HG02571 (cell line): ENCODE measurements at regions not wholly inside any gene's neighbourhood (a gene's known extent, or its start where the extent isn't known, plus 50 kb on each side); places are given as distances from the start of the nearest gene placed in this dataset.

Experiments
- ATAC-seq: cut with Tn5 transposase; IDR thresholded peaks from one replicate; pipeline ENCODE4 v1.9.1; 2021; ENCODE audit warnings: mild to moderate bottlenecking, moderate library complexity; ENCODE audit not compliant: unreplicated experiment

DNA sequence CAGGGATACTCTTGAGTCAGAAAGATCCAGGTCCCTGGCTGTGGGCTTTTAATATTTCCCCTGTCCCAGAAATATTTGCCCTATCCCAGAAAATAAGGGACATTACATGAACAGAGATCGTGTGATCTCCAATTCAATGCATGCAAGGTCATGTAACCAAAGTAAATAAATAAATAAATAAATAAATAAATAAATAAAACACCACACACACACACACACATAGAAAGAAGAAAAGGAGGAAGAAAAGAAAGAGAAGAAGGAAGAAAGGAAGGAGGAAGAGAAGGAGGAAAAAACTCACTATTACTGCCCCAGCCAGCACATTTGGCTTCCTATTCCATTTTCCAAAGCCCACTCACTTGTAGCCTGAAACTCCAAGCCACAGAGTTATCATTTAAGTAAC is 117.9 kb upstream of the CFAP20DC start:
- ATAC-seq, result no peak

DNA sequence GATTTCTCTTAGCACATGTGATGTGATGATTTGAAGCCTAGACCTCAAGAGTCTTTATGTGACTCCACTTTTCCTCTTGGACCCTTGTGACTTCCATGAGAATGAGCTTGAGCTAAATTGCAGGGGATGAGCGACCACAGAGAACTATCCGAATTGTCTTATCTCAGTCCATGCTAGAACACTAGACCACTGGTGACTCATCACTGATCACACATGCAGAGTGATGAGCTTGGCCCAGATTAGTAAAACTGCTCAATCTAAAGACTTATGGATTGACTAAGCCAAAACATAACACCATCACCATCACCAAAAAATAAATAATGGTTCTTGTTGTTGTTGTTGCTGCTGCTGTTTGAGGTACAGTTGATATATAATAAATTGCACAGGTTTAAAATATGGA is 114.1 kb upstream of the CFAP20DC start:
- ATAC-seq, result no peak

GRCh38 chr3:59161048-59161447 is 111.2 kb upstream of the CFAP20DC start:
- no peak for ATAC-seq

- no peak for ATAC-seq
Observed at GRCh38 chr3:59160133-59160746, 110.4 kb upstream of the CFAP20DC start.

- ATAC-seq, result no peak
Observed at GRCh38 chr3:59153648-59154047, 103.8 kb upstream of the CFAP20DC start.

- no peak for ATAC-seq
Observed at GRCh38 chr3:59152943-59153342, 103.1 kb upstream of the CFAP20DC start.

DNA sequence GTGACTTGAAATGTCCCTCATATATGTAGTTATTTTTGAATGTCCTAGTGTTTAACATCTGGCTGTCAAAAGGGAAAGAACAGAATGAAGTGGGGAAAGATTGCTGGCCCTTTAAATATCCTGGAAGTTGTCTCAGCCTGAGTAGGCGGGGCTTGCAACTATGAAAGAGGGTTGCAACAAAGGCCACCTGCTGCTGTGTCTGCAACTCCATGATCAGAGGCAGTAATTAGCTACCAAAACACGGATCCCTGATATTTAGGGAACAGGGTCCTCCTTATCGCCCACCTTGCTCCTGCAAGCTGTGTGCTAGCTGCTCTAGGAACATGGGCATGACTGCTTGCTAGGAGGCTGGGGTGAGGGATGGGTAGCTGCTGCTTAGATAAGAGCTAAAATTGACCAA is 100.2 kb upstream of the CFAP20DC start:
- ATAC-seq, result no peak

GRCh38 chr3:59149166-59149565 is 99.3 kb upstream of the CFAP20DC start:
- ATAC-seq, result no peak

- no peak for ATAC-seq
Observed at GRCh38 chr3:59143447-59143846, 93.6 kb upstream of the CFAP20DC start.

DNA sequence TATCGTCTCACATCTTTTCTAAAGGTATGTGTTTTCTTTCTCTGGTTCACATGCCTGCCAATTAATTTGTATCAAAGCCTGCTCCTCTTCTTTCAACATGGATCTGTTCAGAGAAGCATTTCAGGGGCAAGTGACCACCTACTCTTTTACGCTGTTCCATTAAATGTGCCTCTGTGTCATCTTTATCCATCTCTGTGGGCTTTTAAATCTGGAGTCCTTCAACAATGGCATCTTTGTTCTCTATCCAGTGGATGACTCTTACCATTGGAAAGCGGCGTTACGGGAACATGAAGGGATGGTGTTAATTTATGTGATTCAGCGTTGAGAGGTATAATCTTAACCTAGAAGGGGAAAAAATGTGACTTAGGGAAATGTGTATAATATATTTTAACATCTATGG is 92.7 kb upstream of the CFAP20DC start:
- no peak for ATAC-seq

DNA sequence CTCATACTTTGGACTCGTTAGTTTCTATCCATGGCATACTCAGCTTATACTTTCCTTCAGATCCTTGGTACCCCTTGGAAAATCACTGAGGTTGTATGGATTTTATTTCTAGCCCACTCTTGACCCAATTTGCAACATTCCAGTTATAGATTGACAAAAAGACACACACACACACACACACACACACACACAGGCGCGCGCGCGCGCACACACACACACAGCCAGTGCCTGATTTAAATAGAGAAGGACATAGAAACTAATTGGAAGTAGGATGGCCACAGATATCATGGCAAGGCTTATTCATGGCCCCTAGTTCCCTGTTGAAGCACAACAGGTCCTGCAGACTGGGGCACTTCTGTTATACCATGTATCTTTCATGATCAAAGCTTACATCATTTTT is 89.1 kb upstream of the CFAP20DC start:
- ATAC-seq, result no peak

GRCh38 chr3:59137415-59137814 is 87.6 kb upstream of the CFAP20DC start:
- ATAC-seq, result no peak

DNA sequence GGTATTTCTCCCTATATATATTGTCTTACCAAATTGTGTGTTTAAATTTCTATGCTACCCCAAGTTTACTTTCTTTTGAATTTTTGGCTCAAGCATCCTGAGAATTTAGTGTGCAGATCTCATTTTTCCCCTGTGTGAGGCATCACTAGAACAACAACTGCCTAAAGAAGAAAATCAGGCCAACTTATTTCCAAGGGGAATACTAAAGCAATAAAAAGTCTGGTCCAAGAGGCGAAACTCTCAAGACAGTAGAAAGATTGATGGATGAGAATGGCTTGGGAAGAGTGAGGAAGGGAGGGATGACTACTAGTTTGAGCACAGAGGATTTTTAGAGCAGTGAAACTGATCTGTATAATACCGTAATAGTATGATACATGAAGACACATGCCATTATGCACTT is 86.3 kb upstream of the CFAP20DC start:
- ATAC-seq, result no peak

DNA sequence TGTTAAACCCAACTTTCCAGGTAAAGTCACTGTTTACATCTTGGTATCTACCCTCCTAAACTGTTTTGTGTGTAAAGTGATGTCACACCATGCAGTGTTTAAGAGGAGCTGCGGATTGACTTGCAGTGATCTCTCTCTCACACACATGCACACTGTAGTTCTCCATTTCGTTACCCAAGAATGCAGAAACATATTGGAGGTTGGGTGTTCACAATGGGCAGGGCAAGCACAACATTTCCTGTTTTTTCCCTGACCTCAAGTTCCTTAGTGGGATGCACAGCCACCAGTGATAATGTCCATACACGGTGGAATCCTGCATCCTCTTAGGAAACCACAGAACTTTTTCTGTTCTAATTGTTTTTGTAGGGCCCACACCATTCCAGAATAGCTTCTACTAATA is 85.3 kb upstream of the CFAP20DC start:
- no peak for ATAC-seq

DNA sequence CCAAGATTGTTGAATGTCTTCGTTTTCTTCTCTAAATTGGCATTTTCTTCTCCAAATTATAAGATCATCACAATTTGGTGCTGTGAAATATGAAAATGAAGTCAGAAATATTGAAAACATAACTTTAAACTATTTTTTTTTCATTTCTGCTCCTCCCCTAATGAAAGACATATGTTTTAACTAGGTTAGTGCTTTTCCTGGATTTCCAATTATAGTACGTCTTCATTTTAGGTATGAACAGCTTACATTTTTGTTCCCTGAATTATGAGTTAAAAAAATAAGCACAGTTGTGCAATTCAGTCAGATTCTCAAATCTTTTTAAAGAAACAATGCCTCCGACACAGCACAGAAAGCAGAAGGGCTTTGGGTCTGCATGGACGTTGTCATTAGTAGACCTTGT is 83.5 kb upstream of the CFAP20DC start:
- ATAC-seq, result no peak

GRCh38 chr3:59131016-59131766 is 81.4 kb upstream of the CFAP20DC start:
- ATAC-seq, result no peak

DNA sequence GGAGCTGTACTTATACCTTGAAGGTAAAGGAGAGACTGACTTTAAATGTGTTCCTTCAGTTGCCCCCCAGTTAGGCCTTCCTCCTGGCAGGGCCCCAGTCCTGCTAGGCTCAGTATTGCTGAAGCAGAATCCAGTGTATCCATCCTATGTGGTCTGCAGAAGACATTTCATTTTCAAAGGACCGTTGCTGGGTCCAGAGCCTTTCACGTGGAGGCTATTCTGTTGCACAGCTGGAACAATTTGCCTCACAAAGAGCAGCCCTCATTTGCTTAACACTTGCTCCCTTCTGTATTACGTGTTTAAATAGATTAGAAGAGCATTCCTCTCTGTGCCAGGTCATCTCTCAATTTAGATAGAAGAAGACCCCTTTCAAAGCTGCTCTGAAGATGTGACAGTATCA is 78.9 kb upstream of the CFAP20DC start:
- ATAC-seq, result no peak

DNA sequence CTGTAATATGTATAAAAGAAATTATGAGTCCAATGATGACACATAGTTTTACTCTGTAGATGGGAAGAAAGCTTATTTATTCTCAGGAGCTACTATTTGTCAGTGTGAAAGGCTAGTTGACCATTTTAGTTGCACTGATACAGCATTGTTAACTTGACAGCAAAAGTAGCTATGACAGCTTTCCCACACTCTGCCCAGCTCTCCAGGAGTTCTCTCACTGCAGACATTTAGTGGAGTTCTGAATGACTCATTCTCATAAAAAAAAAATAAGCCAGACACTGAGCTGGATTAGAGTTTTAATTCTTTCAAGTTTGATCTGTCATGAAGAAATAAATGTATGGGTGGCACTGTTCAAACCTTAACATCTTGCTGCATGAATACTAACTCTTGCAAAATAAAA is 77.2 kb upstream of the CFAP20DC start:
- no peak for ATAC-seq

DNA sequence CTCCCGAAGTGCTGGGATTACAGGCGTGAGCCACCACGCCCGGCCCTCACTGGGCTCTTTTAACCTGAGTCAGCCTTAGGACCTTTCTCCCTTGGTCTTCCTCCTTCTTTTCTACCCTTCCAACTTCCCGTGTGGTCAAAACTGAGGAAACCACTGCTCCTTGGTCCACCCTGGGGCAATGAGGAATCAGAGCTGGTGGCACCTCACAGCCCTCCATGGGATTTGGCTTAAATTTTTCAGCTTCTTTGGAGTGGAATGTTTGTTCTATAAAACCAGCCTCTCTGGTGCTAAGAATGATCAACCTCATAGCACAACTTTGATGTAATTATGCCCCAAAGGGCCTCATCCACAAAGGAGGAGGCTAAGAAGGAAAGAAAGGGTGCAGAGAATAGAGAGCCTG is 76.6 kb upstream of the CFAP20DC start:
- no peak for ATAC-seq

- no peak for ATAC-seq
Observed at GRCh38 chr3:59121346-59122144, 71.7 kb upstream of the CFAP20DC start.

- ATAC-seq, result no peak
Observed at GRCh38 chr3:59118928-59119327, 69.1 kb upstream of the CFAP20DC start.

DNA sequence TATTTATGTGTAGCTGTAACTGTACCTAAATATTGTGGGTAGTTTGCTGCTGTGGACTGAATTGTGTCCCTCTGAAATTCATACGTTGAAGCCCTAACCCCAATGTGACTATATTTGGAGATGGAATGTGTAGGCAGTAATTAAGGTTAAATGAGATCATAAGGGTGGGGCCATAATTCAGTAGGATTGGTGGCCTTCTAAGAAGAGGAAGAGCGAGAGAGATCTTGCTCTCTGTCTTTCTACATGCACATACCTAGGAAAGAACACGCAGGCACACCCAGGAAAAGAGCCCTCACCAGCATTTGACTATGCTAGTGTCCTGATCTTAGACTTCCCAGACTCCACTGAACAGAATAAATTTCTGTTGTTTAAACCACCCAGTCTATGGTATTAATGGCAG is 67.6 kb upstream of the CFAP20DC start:
- ATAC-seq, result no peak
